HL-60 (cell line): ENCODE measurements at regions not wholly inside any gene's neighbourhood (a gene's known extent, or its start where the extent isn't known, plus 50 kb on each side); places are given as distances from the start of the nearest gene placed in this dataset.

ENCODE experiments used
- CTCF ChIP-seq: IDR thresholded peaks from one replicate; pipeline ENCODE4 v1.5.1; 2011; ENCODE audit warnings: low read length, control low read depth, inconsistent platforms; ENCODE audit not compliant: insufficient read depth
- GABPA ChIP-seq: IDR thresholded peaks from 2 replicates; pipeline ENCODE4 v1.6.1; 2012; ENCODE audit warnings: low read depth
- POLR2AphosphoS5 ChIP-seq: IDR thresholded peaks from 2 replicates; pipeline ENCODE4 v1.6.1; 2012; ENCODE audit warnings: low read depth

GRCh38 chr9:130772185-130772584 lies 62.9 kb upstream of the ABL1 start:
- TF ChIP-seq CTCF, result no peak
- no peak for TF ChIP-seq POLR2AphosphoS5
- no peak for TF ChIP-seq GABPA
